GM12891 (cell line): ENCODE measurements at regions not wholly inside any gene's neighbourhood (a gene's known extent, or its start where the extent isn't known, plus 50 kb on each side); places are given as distances from the start of the nearest gene placed in this dataset.
"Not testable (repeated sequence)": the region's sequence is repeated elsewhere in the genome, so short reads cannot be mapped to it uniquely, and the experiment has no call there.

Source experiments
- DNase-seq: peaks from one replicate; pipeline ENCODE4 v3.0.0; 2011; ENCODE audit warnings: low spot score; ENCODE audit not compliant: insufficient read length
- FAIRE-seq: peaks from 2 replicates; lab custom pipeline; 2011; peaks lifted over from hg19 to GRCh38; lab: Jason Lieb, UNC
- PAX5 ChIP-seq: IDR thresholded peaks from 2 replicates; pipeline ENCODE4 v1.6.1; 2011; ENCODE audit warnings: low read length, moderate library complexity, mild to moderate bottlenecking; ENCODE audit not compliant: insufficient read depth, severe bottlenecking
- POLR2A ChIP-seq: IDR thresholded peaks from 2 replicates; pipeline ENCODE4 v1.6.1; 2011; ENCODE audit warnings: low read depth, low read length, control low read depth
- POLR2AphosphoS5 ChIP-seq: IDR thresholded peaks from 2 replicates; pipeline ENCODE4 v1.6.1; 2011; ENCODE audit warnings: low read depth, low read length, control low read depth
- POU2F2 ChIP-seq: IDR thresholded peaks from 2 replicates; pipeline ENCODE4 v1.6.1; 2011; ENCODE audit warnings: low read depth, mild to moderate bottlenecking, control low read depth, low read length, moderate library complexity
- SPI1 ChIP-seq: IDR thresholded peaks from 2 replicates; pipeline ENCODE4 v1.6.1; 2011; ENCODE audit warnings: low read depth, low read length, control low read depth
- TAF1 ChIP-seq: IDR thresholded peaks from 2 replicates; pipeline ENCODE4 v1.6.1; 2011; ENCODE audit warnings: low read depth, low read length, control low read depth

- DNase-seq (no peak), FAIRE-seq (no peak)
- no peak for TF ChIP-seq POLR2AphosphoS5
- no peak for TF ChIP-seq POLR2A
- no peak for TF ChIP-seq TAF1
- no peak for TF ChIP-seq SPI1
- no peak for TF ChIP-seq PAX5
- TF ChIP-seq POU2F2: no peak
These were observed 83.0 kb upstream of the RPS6KA2 start for GRCh38 chr6:166710084-166710483.

- TF ChIP-seq PAX5 (no peak), POLR2AphosphoS5 (no peak), TAF1 (no peak), POU2F2 (no peak), SPI1 (no peak), POLR2A (no peak)
- no peak for FAIRE-seq
These were observed 81.4 kb upstream of the RPS6KA2 start for GRCh38 chr6:166708460-166708859.

GRCh38 chr6:166707045-166707444 lies 80.0 kb upstream of the RPS6KA2 start:
- TF ChIP-seq POLR2AphosphoS5 (no peak), TAF1 (no peak), POU2F2 (no peak), PAX5 (no peak), SPI1 (no peak), POLR2A (no peak)
- DNase-seq (no peak), FAIRE-seq (no peak)

More at GRCh38 chr6:166708460-166708859, 81.4 kb upstream of the RPS6KA2 start:
- no peak for DNase-seq

- FAIRE-seq: no peak
- no peak for DNase-seq
- no peak for TF ChIP-seq POLR2AphosphoS5
- TF ChIP-seq TAF1: no peak
- TF ChIP-seq PAX5: no peak
- TF ChIP-seq POLR2A: no peak
- no peak for TF ChIP-seq POU2F2
- TF ChIP-seq SPI1: no peak
These were observed 78.0 kb upstream of the RPS6KA2 start for GRCh38 chr6:166705069-166705468.

- FAIRE-seq (no peak), DNase-seq (no peak)
- TF ChIP-seq TAF1 (no peak), POLR2AphosphoS5 (no peak)
These were observed 77.1 kb upstream of the RPS6KA2 start for GRCh38 chr6:166704171-166704570.

- FAIRE-seq (no peak), DNase-seq (no peak)
- TF ChIP-seq TAF1 (no peak), POLR2A (no peak), POU2F2 (no peak), POLR2AphosphoS5 (no peak), SPI1 (no peak), PAX5 (no peak)
These were observed 76.2 kb upstream of the RPS6KA2 start for GRCh38 chr6:166703149-166703710.

- not testable (repeated sequence) for DNase-seq, FAIRE-seq
These were observed 74.4 kb upstream of the RPS6KA2 start for GRCh38 chr6:166701424-166701823.

- not testable (repeated sequence) for DNase-seq, FAIRE-seq
These were observed 73.8 kb upstream of the RPS6KA2 start for GRCh38 chr6:166700871-166701270.

- DNase-seq: no peak
- no peak for FAIRE-seq
- TF ChIP-seq TAF1 (no peak), PAX5 (no peak), POLR2AphosphoS5 (no peak), SPI1 (no peak), POLR2A (no peak), POU2F2 (no peak)
These were observed 70.1 kb upstream of the RPS6KA2 start for GRCh38 chr6:166697113-166697512.

GRCh38 chr6:166693880-166694279 lies 66.8 kb upstream of the RPS6KA2 start:
- no peak for DNase-seq
- TF ChIP-seq PAX5: no peak
- TF ChIP-seq POU2F2: no peak
- TF ChIP-seq TAF1: no peak
- no peak for TF ChIP-seq POLR2A
- no peak for TF ChIP-seq SPI1
- no peak for FAIRE-seq

GRCh38 chr6:166692723-166693302 lies 65.8 kb upstream of the RPS6KA2 start:
- no peak for TF ChIP-seq SPI1
- TF ChIP-seq POLR2A: no peak
- no peak for FAIRE-seq

More at GRCh38 chr6:166692723-166693302, 65.8 kb upstream of the RPS6KA2 start:
- no peak for DNase-seq
